ENCODE measurements at regions not wholly inside any gene's neighbourhood (a gene's known extent, or its start where the extent isn't known, plus 50 kb on each side); places are given as distances from the start of the nearest gene placed in this dataset.

- TF ChIP-seq CTCF (IDR thresholded peaks at IDR 0.05; ENCODE audit: poor library complexity) (no peak), EZH2 (IDR thresholded peaks at IDR 0.05; ENCODE audit: borderline replicate concordance) (no peak)
Measured at GRCh38 chr4:42248972-42249371, 96.5 kb upstream of the BEND4 start.
